ENCODE measurements at regions not wholly inside any gene's neighbourhood (a gene's known extent, or its start where the extent isn't known, plus 50 kb on each side); places are given as distances from the start of the nearest gene placed in this dataset.

GRCh38 chr21:16742131-16742641, 770.7 kb upstream of the CXADR start:
- no peaks in the 10 kb centered on the region for H3K27me3 ChIP-seq (replicated peaks in 1 of 7)
- DNase-seq, result no peak
- no peak overlapping the region for H3K27ac ChIP-seq
- H3K36me3 ChIP-seq, result no peaks in the 10 kb centered on the region
- H3K4me3 ChIP-seq, result no peak overlapping the region
- peaks cover 0 to 8% (median 0%) of the 10 kb centered on the region in 8 donors for H3K9me3 ChIP-seq
- TF ChIP-seq CTCF (IDR thresholded peaks at IDR 0.05 in 8 of 11, conservative IDR thresholded peaks at IDR 0.05 in 3 of 11), result no peak
- no peak for TF ChIP-seq POLR2A (IDR thresholded peaks at IDR 0.05)
- no peak for TF ChIP-seq POLR2AphosphoS5 (IDR thresholded peaks at IDR 0.05)
- H3K4me1 ChIP-seq, result no peaks in the 10 kb centered on the region
- 47 to 79% (median 60%) methylated on average over 3 of the region's 3 CpGs for WGBS, 5 donors
- intact Hi-C loops (cut with DNase I; ENCODE audit: low total_unique reads), result no loop called here

DNA sequence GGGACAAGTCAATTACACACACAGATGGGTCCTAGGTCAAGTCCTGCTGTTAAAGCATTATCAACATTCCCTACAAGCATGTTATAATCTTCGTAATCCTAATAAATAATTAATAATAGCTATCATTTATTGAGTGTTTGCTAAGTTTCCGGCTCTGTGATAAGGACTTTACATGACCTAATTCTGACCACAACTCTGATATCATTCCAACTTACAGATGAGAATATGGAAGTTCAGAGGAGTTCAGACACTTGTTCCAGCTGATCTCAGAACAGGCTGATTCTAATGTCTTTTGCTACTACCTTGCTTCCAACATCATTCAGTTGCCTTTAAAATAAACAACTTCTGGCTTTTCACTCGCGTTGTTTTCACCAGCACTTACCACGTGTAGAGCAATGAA, 770.1 kb upstream of the CXADR start:
- 79 to 86% (median 80%) methylated on average over 5 of the region's 5 CpGs for WGBS, 5 donors
- no peaks in the 10 kb centered on the region for H3K36me3 ChIP-seq
- peaks cover 0 to 8% (median 0%) of the 10 kb centered on the region in 8 donors for H3K9me3 ChIP-seq
- no peak overlapping the region for H3K4me3 ChIP-seq
- TF ChIP-seq POLR2A (IDR thresholded peaks at IDR 0.05), result no peak
- no peak for TF ChIP-seq CTCF (IDR thresholded peaks at IDR 0.05 in 8 of 11, conservative IDR thresholded peaks at IDR 0.05 in 3 of 11)
- no peak for TF ChIP-seq POLR2AphosphoS5 (IDR thresholded peaks at IDR 0.05)
- H3K4me1 ChIP-seq, result no peaks in the 10 kb centered on the region
- H3K27me3 ChIP-seq (replicated peaks in 1 of 7), result no peaks in the 10 kb centered on the region
- intact Hi-C loops (cut with DNase I; ENCODE audit: low total_unique reads), result no loop called here
- DNase-seq, result no peak
- H3K27ac ChIP-seq, result no peak overlapping the region

GRCh38 chr21:16743317-16743716, 769.5 kb upstream of the CXADR start:
- no peak for TF ChIP-seq CTCF (IDR thresholded peaks at IDR 0.05 in 8 of 11, conservative IDR thresholded peaks at IDR 0.05 in 3 of 11)
- no peak for TF ChIP-seq POLR2AphosphoS5 (IDR thresholded peaks at IDR 0.05)
- no peak for TF ChIP-seq POLR2A (IDR thresholded peaks at IDR 0.05)

DNA sequence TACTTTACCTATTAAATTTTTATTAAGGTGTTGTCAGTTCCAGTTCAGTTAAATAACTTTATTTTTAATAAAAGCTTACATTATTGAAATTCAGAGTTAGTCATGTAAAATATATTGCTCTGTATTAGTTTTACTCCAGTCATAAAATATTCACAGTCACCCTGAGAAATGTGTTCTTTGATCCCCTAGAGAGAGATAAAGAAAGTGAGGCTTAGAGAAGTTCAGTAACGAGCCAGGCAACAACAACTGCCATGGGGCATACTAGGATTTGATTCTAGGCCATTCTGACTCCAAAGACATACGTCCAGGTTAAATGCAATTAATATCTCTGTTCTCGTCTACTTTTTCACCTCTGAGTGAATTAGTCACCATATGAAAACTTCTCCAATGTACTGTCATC, 761.9 kb upstream of the CXADR start:
- H3K27ac ChIP-seq, result no peak overlapping the region
- no peaks in the 10 kb centered on the region for H3K27me3 ChIP-seq (replicated peaks in 1 of 7)
- DNase-seq, result no peak
- intact Hi-C loops (cut with DNase I; ENCODE audit: low total_unique reads), result no loop called here
- TF ChIP-seq POLR2A (IDR thresholded peaks at IDR 0.05) (no peak), CTCF (IDR thresholded peaks at IDR 0.05 in 8 of 11, conservative IDR thresholded peaks at IDR 0.05 in 3 of 11) (no peak), POLR2AphosphoS5 (IDR thresholded peaks at IDR 0.05) (no peak)
- H3K4me1 ChIP-seq, result no peaks in the 10 kb centered on the region
- 68 to 84% (median 68%) methylated on average over 3 of the region's 3 CpGs for WGBS, 5 donors
- H3K4me3 ChIP-seq, result no peak overlapping the region
- H3K9me3 ChIP-seq, result peaks cover 0 to 13% (median 2%) of the 10 kb centered on the region in 8 donors
- H3K36me3 ChIP-seq, result no peaks in the 10 kb centered on the region

More at GRCh38 chr21:16743317-16743716, 769.5 kb upstream of the CXADR start:
- Histone ChIP-seq H3K4me3 (no peak overlapping the region), H3K27me3 (replicated peaks in 1 of 7) (no peaks in the 10 kb centered on the region), H3K4me1 (no peaks in the 10 kb centered on the region), H3K36me3 (no peaks in the 10 kb centered on the region), H3K9me3 (peaks cover 0 to 8% (median 0%) of the 10 kb centered on the region in 8 donors), H3K27ac (no peak overlapping the region)
- no peak for DNase-seq
- 66 to 79% (median 71%) methylated on average over 1 of the region's 1 CpG for WGBS, 5 donors
- intact Hi-C loops (cut with DNase I; ENCODE audit: low total_unique reads), result no loop called here

Measured in spleen (tissue), 11 donors.